Neutrophil (primary cell): ENCODE measurements at regions not wholly inside any gene's neighbourhood (a gene's known extent, or its start where the extent isn't known, plus 50 kb on each side); places are given as distances from the start of the nearest gene placed in this dataset.

Source experiments
- H3K27ac ChIP-seq: fragments of 200-600 bp; sonication (generic); 2 replicates; pipeline ENCODE4 v1.5.1; 2016; ENCODE audit warnings: mild to moderate bottlenecking, moderate library complexity
- H3K27me3 ChIP-seq: fragments of 200-600 bp; sonication (generic); 2 replicates; pipeline ENCODE4 v1.6.0; 2016; ENCODE audit warnings: mild to moderate bottlenecking
- H3K36me3 ChIP-seq: fragments of 200-600 bp; sonication (generic); 2 replicates; pipeline ENCODE4 v1.5.1; 2017
- H3K4me1 ChIP-seq, 2 experiments: fragments of 200-600 bp in 1 of 2; sonication (generic) in 1 of 2; 1 replicate in 1 of 2; 2 replicates in 1 of 2; pipeline versions ENCODE4 v1.5.1 to v1.6.1; 2013 to 2016; ENCODE audit warnings: low read depth in 1 of 2, low read length in 1 of 2, mild to moderate bottlenecking in 1 of 2, moderate library complexity in 1 of 2; ENCODE audit not compliant: control insufficient read depth in 1 of 2, insufficient read depth in 1 of 2
- H3K4me3 ChIP-seq, 2 experiments: fragments of 200-600 bp in 1 of 2; sonication (generic) in 1 of 2; 1 replicate in 1 of 2; 2 replicates in 1 of 2; pipeline ENCODE4 v1.5.1; 2013 to 2016; ENCODE audit warnings: low read depth in 1 of 2, low read length in 1 of 2, mild to moderate bottlenecking in 1 of 2, moderate library complexity in 1 of 2
- H3K9me3 ChIP-seq: fragments of 200-600 bp; sonication (generic); 2 replicates; pipeline ENCODE4 v1.5.1; 2016
- TF ChIP-seq, protein P1 (sequence below): fragments of 200-600 bp; sonication (generic); IDR thresholded peaks from 2 replicates; pipeline ENCODE4 v1.5.1; 2016; ENCODE audit warnings: antibody characterized with exemption

DNA sequence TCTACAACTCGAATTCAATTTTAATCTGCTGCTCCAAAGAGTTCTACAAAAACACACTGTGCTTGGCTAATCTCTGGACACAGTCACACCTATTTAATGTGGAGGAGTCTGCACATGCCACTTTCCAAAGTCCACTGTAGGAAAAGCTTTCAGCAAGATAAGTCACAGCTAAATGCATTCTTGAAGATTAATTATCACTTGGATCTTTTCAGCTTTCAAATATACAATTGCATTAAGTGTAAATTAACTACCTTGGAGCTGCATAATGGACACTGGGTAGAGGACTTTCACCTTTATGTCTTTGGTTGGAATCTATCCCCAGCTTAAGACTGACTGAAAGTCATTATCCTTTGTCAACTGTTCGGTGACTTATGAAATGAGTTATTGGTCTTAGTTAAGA, 565.1 kb downstream of the PIK3C3 start:
- H3K9me3 ChIP-seq = no peaks in the 10 kb centered on the region
- H3K4me3 ChIP-seq = no peak overlapping the region
- TF ChIP-seq, protein P1, sequence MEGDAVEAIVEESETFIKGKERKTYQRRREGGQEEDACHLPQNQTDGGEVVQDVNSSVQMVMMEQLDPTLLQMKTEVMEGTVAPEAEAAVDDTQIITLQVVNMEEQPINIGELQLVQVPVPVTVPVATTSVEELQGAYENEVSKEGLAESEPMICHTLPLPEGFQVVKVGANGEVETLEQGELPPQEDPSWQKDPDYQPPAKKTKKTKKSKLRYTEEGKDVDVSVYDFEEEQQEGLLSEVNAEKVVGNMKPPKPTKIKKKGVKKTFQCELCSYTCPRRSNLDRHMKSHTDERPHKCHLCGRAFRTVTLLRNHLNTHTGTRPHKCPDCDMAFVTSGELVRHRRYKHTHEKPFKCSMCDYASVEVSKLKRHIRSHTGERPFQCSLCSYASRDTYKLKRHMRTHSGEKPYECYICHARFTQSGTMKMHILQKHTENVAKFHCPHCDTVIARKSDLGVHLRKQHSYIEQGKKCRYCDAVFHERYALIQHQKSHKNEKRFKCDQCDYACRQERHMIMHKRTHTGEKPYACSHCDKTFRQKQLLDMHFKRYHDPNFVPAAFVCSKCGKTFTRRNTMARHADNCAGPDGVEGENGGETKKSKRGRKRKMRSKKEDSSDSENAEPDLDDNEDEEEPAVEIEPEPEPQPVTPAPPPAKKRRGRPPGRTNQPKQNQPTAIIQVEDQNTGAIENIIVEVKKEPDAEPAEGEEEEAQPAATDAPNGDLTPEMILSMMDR = no peak
- no peaks in the 10 kb centered on the region for H3K27me3 ChIP-seq
- no peak overlapping the region for H3K27ac ChIP-seq
- no peaks in the 10 kb centered on the region for H3K36me3 ChIP-seq
- no peaks in the 10 kb centered on the region for H3K4me1 ChIP-seq

DNA sequence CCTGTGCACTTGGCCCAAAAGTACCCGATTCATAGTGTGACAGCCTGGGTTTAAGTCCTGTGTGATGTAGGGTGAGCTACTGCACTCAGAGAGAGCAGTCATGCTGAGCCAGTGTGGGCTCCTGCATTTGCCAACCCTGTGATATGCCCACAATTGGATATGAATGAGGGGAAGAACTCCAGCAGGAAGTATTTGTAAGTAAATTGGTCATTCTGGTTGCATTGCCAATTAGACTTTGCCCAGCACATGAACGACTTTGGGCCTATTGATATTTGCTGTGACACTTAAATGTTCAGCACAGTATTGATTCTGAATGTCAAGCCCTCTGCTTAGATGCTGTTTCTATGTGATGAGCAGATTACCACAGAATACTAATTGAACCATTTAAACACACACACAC, 570.9 kb downstream of the PIK3C3 start:
- Histone ChIP-seq H3K27me3 (no peaks in the 10 kb centered on the region), H3K4me1 (no peaks in the 10 kb centered on the region), H3K4me3 (no peak overlapping the region), H3K36me3 (no peaks in the 10 kb centered on the region), H3K27ac (no peak overlapping the region), H3K9me3 (no peaks in the 10 kb centered on the region)
- TF ChIP-seq, protein P1 = no peak

DNA sequence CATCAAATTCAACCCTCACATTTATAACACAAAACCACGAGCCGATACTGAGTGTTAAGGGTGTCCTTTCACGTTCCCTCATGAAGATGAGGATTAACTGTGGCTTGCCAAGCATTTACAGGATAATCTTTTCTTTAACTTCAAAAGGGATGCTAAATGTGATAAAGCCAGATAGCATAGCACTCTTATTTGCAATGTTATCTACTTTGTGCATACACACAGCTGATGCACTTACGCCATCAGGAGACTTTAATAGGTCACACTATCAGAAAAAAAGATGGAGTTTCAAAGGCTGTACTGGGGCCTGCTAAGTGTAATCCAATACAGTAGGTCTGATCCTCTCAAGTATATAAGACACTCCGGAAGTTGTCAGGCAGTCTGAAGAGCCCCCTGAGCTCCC, 572.7 kb downstream of the PIK3C3 start:
- Histone ChIP-seq H3K9me3 (no peaks in the 10 kb centered on the region), H3K4me3 (no peak overlapping the region), H3K4me1 (no peaks in the 10 kb centered on the region)

DNA sequence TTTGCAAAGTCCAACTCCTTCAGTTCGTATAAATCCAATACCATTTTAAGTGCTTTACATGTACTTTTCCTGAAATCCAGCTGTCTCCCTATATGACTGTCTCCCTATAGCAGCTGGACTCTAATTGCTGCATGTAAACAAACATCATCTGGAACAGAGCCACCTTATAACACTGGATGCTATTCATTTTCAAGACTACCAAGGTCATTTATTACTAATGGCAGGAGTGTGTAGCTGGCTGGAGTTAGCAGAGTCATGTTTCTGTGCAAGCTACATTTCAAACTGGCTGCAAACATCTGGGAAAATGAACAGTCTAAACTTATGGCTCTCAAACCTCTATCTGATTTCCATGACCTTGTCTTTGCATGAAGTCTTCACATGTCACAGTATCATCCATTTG, 575.2 kb downstream of the PIK3C3 start:
- no peak overlapping the region for H3K4me3 ChIP-seq
- no peaks in the 10 kb centered on the region for H3K9me3 ChIP-seq
- no peaks in the 10 kb centered on the region for H3K36me3 ChIP-seq
- TF ChIP-seq, protein P1 = no peak
- H3K4me1 ChIP-seq = no peaks in the 10 kb centered on the region
- H3K27ac ChIP-seq = no peak overlapping the region
- no peaks in the 10 kb centered on the region for H3K27me3 ChIP-seq

More for the DNA sequence above, 572.7 kb downstream of the PIK3C3 start:
- H3K36me3 ChIP-seq = no peaks in the 10 kb centered on the region
- TF ChIP-seq, protein P1 = no peak
- no peak overlapping the region for H3K27ac ChIP-seq
- H3K27me3 ChIP-seq = no peaks in the 10 kb centered on the region

DNA sequence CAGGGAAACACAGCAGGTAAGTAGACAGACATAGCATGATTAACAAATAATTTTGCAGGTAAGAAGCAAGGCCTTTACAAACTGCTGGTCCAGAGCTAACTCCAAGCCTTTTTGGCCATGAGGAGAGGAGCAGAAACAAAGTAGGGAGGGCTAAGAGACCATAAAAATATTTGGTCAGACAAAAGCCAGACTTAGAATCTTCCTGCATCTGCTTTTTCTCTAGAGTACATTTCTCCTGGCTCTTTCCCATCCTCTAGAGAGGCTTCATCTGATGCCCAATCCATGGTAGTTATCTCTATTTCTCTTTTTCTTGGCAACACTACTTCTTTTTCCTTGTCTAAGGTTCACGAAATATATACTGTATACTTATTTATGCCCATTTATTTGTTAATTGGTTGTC, 577.1 kb downstream of the PIK3C3 start:
- TF ChIP-seq, protein P1 = no peak
- no peaks in the 10 kb centered on the region for H3K4me1 ChIP-seq
- no peaks in the 10 kb centered on the region for H3K36me3 ChIP-seq
- no peak overlapping the region for H3K4me3 ChIP-seq
- no peaks in the 10 kb centered on the region for H3K9me3 ChIP-seq
- H3K27ac ChIP-seq = no peak overlapping the region
- H3K27me3 ChIP-seq = no peaks in the 10 kb centered on the region

DNA sequence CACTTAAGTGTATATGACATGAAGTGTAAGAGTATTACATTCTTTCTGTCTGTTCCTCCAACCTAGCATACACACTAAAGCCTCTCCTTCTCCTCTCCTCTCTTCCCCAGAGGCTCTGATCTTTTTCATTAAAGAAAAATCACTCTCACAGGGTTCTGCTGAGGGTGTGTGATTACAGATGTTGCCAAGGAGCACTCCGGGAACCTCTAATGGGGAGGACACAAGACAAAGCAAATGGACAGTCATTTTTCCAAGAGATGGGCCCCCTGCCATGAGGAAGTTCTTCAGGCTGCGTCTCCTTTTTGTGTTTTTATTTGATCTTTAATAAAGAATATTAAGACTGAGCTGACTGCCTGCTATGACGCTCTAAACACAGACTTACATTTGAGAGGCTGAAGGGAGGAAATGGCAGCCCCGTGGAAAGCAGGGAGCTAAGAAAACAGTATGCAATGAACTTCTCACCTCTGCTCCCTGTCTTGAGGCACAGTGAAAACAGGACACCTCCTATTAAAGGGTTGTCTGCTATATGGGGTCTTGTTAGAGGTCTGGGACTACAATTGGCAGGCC, 578.1 kb downstream of the PIK3C3 start:
- H3K9me3 ChIP-seq = no peaks in the 10 kb centered on the region
- no peak overlapping the region for H3K4me3 ChIP-seq
- TF ChIP-seq, protein P1 = no peak
- no peaks in the 10 kb centered on the region for H3K36me3 ChIP-seq
- H3K4me1 ChIP-seq = no peaks in the 10 kb centered on the region
- no peak overlapping the region for H3K27ac ChIP-seq
- no peaks in the 10 kb centered on the region for H3K27me3 ChIP-seq
